IMR-90 (cell line): ENCODE measurements at regions not wholly inside any gene's neighbourhood (a gene's known extent, or its start where the extent isn't known, plus 50 kb on each side); places are given as distances from the start of the nearest gene placed in this dataset.

ENCODE experiments used
- ATAC-seq: fragments of 200-7000 bp; cut with Tn5 transposase; 2 replicates; pipeline ENCODE4 v1.9.1; 2020; ENCODE audit warnings: low read depth, mild to moderate bottlenecking, moderate library complexity
- BruUV-seq: library from RNA; stranded (reverse); fragments of 400-500 nt; replicated peaks from 2 replicates; lab custom pipeline; 2021; lab: Mats Ljungman, UMichigan
- CTCF ChIA-PET: fragments of 300-600 bp; formaldehyde crosslinking; extraction: SDS; loops from one replicate; lab custom pipeline; 2021; ENCODE audit warnings: antibody characterized with exemption; lab: Yijun Ruan, JAX
- POLR2A ChIA-PET: fragments of 300-600 bp; sonication (Branson Sonifier 250); formaldehyde crosslinking; loops from one replicate; lab custom pipeline; 2022; ENCODE audit warnings: antibody characterized with exemption; ENCODE audit not compliant: unreplicated experiment; lab: Charles Lee
- DNase-seq: peaks from one replicate; pipeline ENCODE4 v3.0.0; 2013
- H2AFZ ChIP-seq: replicated peaks from 2 replicates; pipeline ENCODE3; 2013; ENCODE audit warnings: low read length, mild to moderate bottlenecking; ENCODE audit not compliant: poor library complexity
- H2AK5ac ChIP-seq: 2 replicates; pipeline ENCODE4 v1.6.1; 2013; ENCODE audit warnings: low read depth, low read length, inconsistent platforms
- H2AK9ac ChIP-seq: replicated peaks from 2 replicates; pipeline ENCODE3; 2013; ENCODE audit warnings: mild to moderate bottlenecking, low read depth, low read length, moderate library complexity; ENCODE audit not compliant: poor library complexity
- H2BK120ac ChIP-seq: 2 replicates; pipeline ENCODE4 v1.6.1; 2013; ENCODE audit warnings: low read depth, low read length, inconsistent platforms
- H2BK15ac ChIP-seq: 3 replicates; pipeline ENCODE4 v1.6.1; 2013; ENCODE audit warnings: low read depth, low read length, inconsistent platforms
- H2BK20ac ChIP-seq: 2 replicates; pipeline ENCODE4 v1.6.1; 2013; ENCODE audit warnings: low read depth, mild to moderate bottlenecking, inconsistent platforms, low read length, moderate library complexity
- H2BK5ac ChIP-seq: 2 replicates; pipeline ENCODE4 v1.6.1; 2013; ENCODE audit warnings: mild to moderate bottlenecking, low read depth, low read length, inconsistent platforms; ENCODE audit not compliant: poor library complexity, severe bottlenecking
- H3K14ac ChIP-seq: replicated peaks from 2 replicates; pipeline ENCODE4 v1.6.1; 2013; ENCODE audit warnings: low read depth, low read length, inconsistent platforms
- H3K18ac ChIP-seq: 2 replicates; pipeline ENCODE4 v1.6.1; 2013; ENCODE audit warnings: low read depth, low read length, control low read depth
- H3K23ac ChIP-seq: 2 replicates; pipeline ENCODE4 v1.6.1; 2013; ENCODE audit warnings: low read depth, low read length, inconsistent platforms
- H3K27ac ChIP-seq: 2 replicates; pipeline ENCODE4 v1.5.1; 2013; ENCODE audit warnings: mild to moderate bottlenecking, control low read depth, low read length; ENCODE audit not compliant: insufficient read depth
- H3K27me3 ChIP-seq: 2 replicates; pipeline ENCODE4 v1.6.1; 2013; ENCODE audit warnings: low read length; ENCODE audit not compliant: control insufficient read depth, insufficient read depth
- H3K36me3 ChIP-seq: 2 replicates; pipeline ENCODE4 v1.6.1; 2013; ENCODE audit warnings: low read length, mixed read lengths; ENCODE audit not compliant: control insufficient read depth, insufficient read depth
- H3K4ac ChIP-seq: 2 replicates; pipeline ENCODE4 v1.6.1; 2013; ENCODE audit warnings: low read depth, low read length, inconsistent platforms
- H3K4me1 ChIP-seq: 2 replicates; pipeline ENCODE4 v1.6.1; 2013; ENCODE audit warnings: low read length, mixed read lengths; ENCODE audit not compliant: control insufficient read depth, insufficient read depth
- H3K4me2 ChIP-seq: 2 replicates; pipeline ENCODE4 v1.6.1; 2013; ENCODE audit warnings: low read depth, mild to moderate bottlenecking, control low read depth, low read length, moderate library complexity
- H3K4me3 ChIP-seq: 2 replicates; pipeline ENCODE4 v1.5.1; 2013; ENCODE audit warnings: low read depth, mild to moderate bottlenecking, control low read depth, low read length, moderate library complexity; ENCODE audit not compliant: insufficient read depth
- H3K56ac ChIP-seq: 2 replicates; pipeline ENCODE4 v1.6.1; 2013; ENCODE audit warnings: low read length, inconsistent platforms; ENCODE audit not compliant: insufficient read depth; ENCODE audit errors: extremely low read depth
- H3K79me1 ChIP-seq, 2 experiments: 2 replicates each; pipeline ENCODE4 v1.6.1; 2013; ENCODE audit warnings: low read length in 2 of 2, inconsistent platforms in 1 of 2, low read depth in 1 of 2
- H3K9ac ChIP-seq: 2 replicates; pipeline ENCODE4 v1.6.1; 2013; ENCODE audit warnings: low read depth, low read length, control low read depth
- H3K9me1 ChIP-seq: 2 replicates; pipeline ENCODE4 v1.6.1; 2013; ENCODE audit warnings: low read length, inconsistent platforms; ENCODE audit not compliant: insufficient read depth
- H3K9me3 ChIP-seq: 2 replicates; pipeline ENCODE4 v1.6.1; 2013; ENCODE audit warnings: low read length; ENCODE audit not compliant: control insufficient read depth, insufficient read depth
- H4K20me1 ChIP-seq: 2 replicates; pipeline ENCODE4 v1.6.1; 2013; ENCODE audit warnings: low read length, inconsistent platforms; ENCODE audit not compliant: insufficient read depth
- H4K5ac ChIP-seq: 2 replicates; pipeline ENCODE4 v1.6.1; 2013; ENCODE audit warnings: mild to moderate bottlenecking, low read depth, low read length, control low read depth
- H4K8ac ChIP-seq, 2 experiments: 2 replicates each; pipeline ENCODE4 v1.6.1; 2013; ENCODE audit warnings: low read depth in 2 of 2, low read length in 2 of 2, control low read depth in 1 of 2, inconsistent platforms in 1 of 2
- H4K91ac ChIP-seq: 2 replicates; pipeline ENCODE4 v1.6.1; 2013; ENCODE audit warnings: low read depth, low read length, inconsistent platforms; ENCODE audit not compliant: insufficient read depth
- BHLHE40 ChIP-seq: fragments of 150-350 bp; IDR thresholded peaks from 2 replicates; pipeline ENCODE4 v1.6.1; 2016; ENCODE audit warnings: mild to moderate bottlenecking, low read depth, low read length
- CEBPB ChIP-seq: IDR thresholded peaks from 2 replicates; pipeline ENCODE4 v1.6.1; 2012; ENCODE audit warnings: low read depth, low read length, improper control_type of control experiment
- CHD1 ChIP-seq: IDR thresholded peaks from 2 replicates; pipeline ENCODE4 v1.6.1; 2012; ENCODE audit warnings: low read depth, low read length, improper control_type of control experiment
- FOS ChIP-seq: fragments of 150-350 bp; IDR thresholded peaks from 2 replicates; pipeline ENCODE4 v1.6.1; 2016; ENCODE audit warnings: low read depth, low read length
- MAFK ChIP-seq: IDR thresholded peaks from 2 replicates; pipeline ENCODE4 v1.6.1; 2012; ENCODE audit warnings: low read depth, low read length, improper control_type of control experiment
- MAZ ChIP-seq: IDR thresholded peaks from 2 replicates; pipeline ENCODE4 v1.6.1; 2012; ENCODE audit warnings: low read depth, mild to moderate bottlenecking, low read length, improper control_type of control experiment, moderate library complexity, borderline replicate concordance
- MXI1 ChIP-seq: IDR thresholded peaks from 2 replicates; pipeline ENCODE4 v1.6.1; 2012; ENCODE audit warnings: low read depth, mild to moderate bottlenecking, low read length, moderate library complexity, borderline replicate concordance
- NFE2L2 ChIP-seq: fragments of 150-350 bp; IDR thresholded peaks from 2 replicates; pipeline ENCODE4 v1.6.1; 2016; ENCODE audit warnings: low read depth, mild to moderate bottlenecking, low read length
- POLR2A ChIP-seq: IDR thresholded peaks from 2 replicates; pipeline ENCODE4 v1.6.1; 2012; ENCODE audit warnings: mild to moderate bottlenecking, low read depth, low read length
- RAD21 ChIP-seq: IDR thresholded peaks from 2 replicates; pipeline ENCODE4 v1.6.1; 2012; ENCODE audit warnings: low read length, improper control_type of control experiment
- RCOR1 ChIP-seq: IDR thresholded peaks from 2 replicates; pipeline ENCODE4 v1.6.1; 2012; ENCODE audit warnings: mild to moderate bottlenecking, low read length, improper control_type of control experiment; ENCODE audit not compliant: insufficient replicate concordance
- RFX5 ChIP-seq: IDR thresholded peaks from 2 replicates; pipeline ENCODE4 v1.8.0; 2012; ENCODE audit warnings: low read depth, mild to moderate bottlenecking, low read length, moderate library complexity
- SMC3 ChIP-seq: fragments of 150-350 bp; IDR thresholded peaks from 2 replicates; pipeline ENCODE4 v1.6.1; 2016; ENCODE audit warnings: low read depth, mild to moderate bottlenecking, antibody characterized with exemption, low read length, moderate library complexity
- WGBS, 2 experiments: methylation state at CpG; one replicate each; pipeline versions ENCODE4 v1.1.5 to v1.1.7; 2013; ENCODE audit warnings: missing lambda C conversion rate in 2 of 2; ENCODE audit not compliant: insufficient read length in 1 of 2; ENCODE audit errors: extremely low coverage in 2 of 2; 5-methylcytosine and 5-hydroxymethylcytosine counted together
- dilution Hi-C: fragments of 300-500 bp; cut with HindIII; formaldehyde crosslinking; loops from one replicate; pipeline ENCODE4 v1.14.3; 2018; ENCODE audit warnings: low sequenced_read_pairs; ENCODE audit not compliant: unreplicated experiment
- in situ Hi-C: fragments of 300-500 bp; cut with MboI; formaldehyde crosslinking; loops from 3 replicates; pipeline ENCODE4 v1.14.3; 2019; ENCODE audit warnings: low sequenced_read_pairs, inconsistent platforms, mixed read lengths
- intact Hi-C: fragments of 100-400 bp; cut with micrococcal nuclease; formaldehyde crosslinking; loops from 2 replicates; pipeline ENCODE4 v1.10.0; 2022
- TF ChIP-seq, protein P1 (sequence below): fragments of 150-350 bp; IDR thresholded peaks from 2 replicates; pipeline ENCODE4 v1.6.1; 2017; ENCODE audit warnings: mild to moderate bottlenecking, antibody characterized with exemption, low read length, low read depth
- TF ChIP-seq, protein P2 (sequence below): conservative IDR thresholded peaks from 2 replicates; pipeline ENCODE4 v1.5.1; 2012; ENCODE audit warnings: mild to moderate bottlenecking, low read depth, low read length, improper control_type of control experiment
- TF ChIP-seq, protein P3 (sequence below): fragments of 150-350 bp; IDR thresholded peaks from 2 replicates; pipeline ENCODE4 v1.6.1; 2016; ENCODE audit warnings: low read depth, mild to moderate bottlenecking, low read length, moderate library complexity, borderline replicate concordance

- H3K14ac ChIP-seq = no peak overlapping the region
- H3K9me1 ChIP-seq = no peaks in the 10 kb centered on the region
- H3K27me3 ChIP-seq = no peaks in the 10 kb centered on the region
- dilution Hi-C loops = no loop called here
- no peak overlapping the region for H3K23ac ChIP-seq
- no peak overlapping the region for H3K4ac ChIP-seq
- no peak overlapping the region for H3K4me2 ChIP-seq
- no peak overlapping the region for H2AFZ ChIP-seq
- no peak overlapping the region for H2BK15ac ChIP-seq
- TF ChIP-seq, protein P1, sequence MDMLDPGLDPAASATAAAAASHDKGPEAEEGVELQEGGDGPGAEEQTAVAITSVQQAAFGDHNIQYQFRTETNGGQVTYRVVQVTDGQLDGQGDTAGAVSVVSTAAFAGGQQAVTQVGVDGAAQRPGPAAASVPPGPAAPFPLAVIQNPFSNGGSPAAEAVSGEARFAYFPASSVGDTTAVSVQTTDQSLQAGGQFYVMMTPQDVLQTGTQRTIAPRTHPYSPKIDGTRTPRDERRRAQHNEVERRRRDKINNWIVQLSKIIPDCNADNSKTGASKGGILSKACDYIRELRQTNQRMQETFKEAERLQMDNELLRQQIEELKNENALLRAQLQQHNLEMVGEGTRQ = no peak
- TF ChIP-seq SMC3 (no peak), BHLHE40 (no peak), CHD1 (no peak), CEBPB (no peak), MXI1 (no peak), MAZ (no peak), FOS (no peak), RCOR1 (no peak), MAFK (no peak), RFX5 (no peak), RAD21 (no peak), POLR2A (no peak), NFE2L2 (no peak)
- TF ChIP-seq, protein P2, sequence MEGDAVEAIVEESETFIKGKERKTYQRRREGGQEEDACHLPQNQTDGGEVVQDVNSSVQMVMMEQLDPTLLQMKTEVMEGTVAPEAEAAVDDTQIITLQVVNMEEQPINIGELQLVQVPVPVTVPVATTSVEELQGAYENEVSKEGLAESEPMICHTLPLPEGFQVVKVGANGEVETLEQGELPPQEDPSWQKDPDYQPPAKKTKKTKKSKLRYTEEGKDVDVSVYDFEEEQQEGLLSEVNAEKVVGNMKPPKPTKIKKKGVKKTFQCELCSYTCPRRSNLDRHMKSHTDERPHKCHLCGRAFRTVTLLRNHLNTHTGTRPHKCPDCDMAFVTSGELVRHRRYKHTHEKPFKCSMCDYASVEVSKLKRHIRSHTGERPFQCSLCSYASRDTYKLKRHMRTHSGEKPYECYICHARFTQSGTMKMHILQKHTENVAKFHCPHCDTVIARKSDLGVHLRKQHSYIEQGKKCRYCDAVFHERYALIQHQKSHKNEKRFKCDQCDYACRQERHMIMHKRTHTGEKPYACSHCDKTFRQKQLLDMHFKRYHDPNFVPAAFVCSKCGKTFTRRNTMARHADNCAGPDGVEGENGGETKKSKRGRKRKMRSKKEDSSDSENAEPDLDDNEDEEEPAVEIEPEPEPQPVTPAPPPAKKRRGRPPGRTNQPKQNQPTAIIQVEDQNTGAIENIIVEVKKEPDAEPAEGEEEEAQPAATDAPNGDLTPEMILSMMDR = no peak
- TF ChIP-seq, protein P3, sequence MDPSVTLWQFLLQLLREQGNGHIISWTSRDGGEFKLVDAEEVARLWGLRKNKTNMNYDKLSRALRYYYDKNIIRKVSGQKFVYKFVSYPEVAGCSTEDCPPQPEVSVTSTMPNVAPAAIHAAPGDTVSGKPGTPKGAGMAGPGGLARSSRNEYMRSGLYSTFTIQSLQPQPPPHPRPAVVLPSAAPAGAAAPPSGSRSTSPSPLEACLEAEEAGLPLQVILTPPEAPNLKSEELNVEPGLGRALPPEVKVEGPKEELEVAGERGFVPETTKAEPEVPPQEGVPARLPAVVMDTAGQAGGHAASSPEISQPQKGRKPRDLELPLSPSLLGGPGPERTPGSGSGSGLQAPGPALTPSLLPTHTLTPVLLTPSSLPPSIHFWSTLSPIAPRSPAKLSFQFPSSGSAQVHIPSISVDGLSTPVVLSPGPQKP = no peak
- no peaks in the 10 kb centered on the region for H3K36me3 ChIP-seq
- ChIA-PET POLR2A (no interaction called here), CTCF (no interaction called here)
- no peak overlapping the region for H4K8ac ChIP-seq
- H3K4me3 ChIP-seq = no peak overlapping the region
- no peak overlapping the region for H2BK120ac ChIP-seq
- no peak overlapping the region for H3K27ac ChIP-seq
- no peak overlapping the region for H3K18ac ChIP-seq
- no peak overlapping the region for H3K56ac ChIP-seq
- intact Hi-C loops = no loop called here
- no peak overlapping the region for H3K9ac ChIP-seq
- no peak overlapping the region for H4K5ac ChIP-seq
- no peaks in the 10 kb centered on the region for H4K20me1 ChIP-seq
- no peak overlapping the region for H2AK9ac ChIP-seq
- no peaks in the 10 kb centered on the region for H3K79me1 ChIP-seq
- no peak overlapping the region for H2BK5ac ChIP-seq
- no peak for DNase-seq
- in situ Hi-C loops = no loop called here
- no peak overlapping the region for H2BK20ac ChIP-seq
- H3K9me3 ChIP-seq = no peaks in the 10 kb centered on the region
- no peak overlapping the region for H4K91ac ChIP-seq
- ATAC-seq = no peak
- no peak overlapping the region for H2AK5ac ChIP-seq
- no TSS peak for BruUV-seq
- WGBS, 2 experiments = no CpG with 5 or more reads among the region's 10 CpGs
- no peaks in the 10 kb centered on the region for H3K4me1 ChIP-seq
Measured at GRCh38 chr5:56692359-56693219, 122.8 kb upstream of the MAP3K1 start.
